HG03175 (cell line): ENCODE measurements at regions not wholly inside any gene's neighbourhood (a gene's known extent, or its start where the extent isn't known, plus 50 kb on each side); places are given as distances from the start of the nearest gene placed in this dataset.

Experiments used
- ATAC-seq: cut with Tn5 transposase; IDR thresholded peaks from one replicate; pipeline ENCODE4 v1.9.1; 2021; ENCODE audit warnings: mild to moderate bottlenecking, moderate library complexity; ENCODE audit not compliant: unreplicated experiment

DNA sequence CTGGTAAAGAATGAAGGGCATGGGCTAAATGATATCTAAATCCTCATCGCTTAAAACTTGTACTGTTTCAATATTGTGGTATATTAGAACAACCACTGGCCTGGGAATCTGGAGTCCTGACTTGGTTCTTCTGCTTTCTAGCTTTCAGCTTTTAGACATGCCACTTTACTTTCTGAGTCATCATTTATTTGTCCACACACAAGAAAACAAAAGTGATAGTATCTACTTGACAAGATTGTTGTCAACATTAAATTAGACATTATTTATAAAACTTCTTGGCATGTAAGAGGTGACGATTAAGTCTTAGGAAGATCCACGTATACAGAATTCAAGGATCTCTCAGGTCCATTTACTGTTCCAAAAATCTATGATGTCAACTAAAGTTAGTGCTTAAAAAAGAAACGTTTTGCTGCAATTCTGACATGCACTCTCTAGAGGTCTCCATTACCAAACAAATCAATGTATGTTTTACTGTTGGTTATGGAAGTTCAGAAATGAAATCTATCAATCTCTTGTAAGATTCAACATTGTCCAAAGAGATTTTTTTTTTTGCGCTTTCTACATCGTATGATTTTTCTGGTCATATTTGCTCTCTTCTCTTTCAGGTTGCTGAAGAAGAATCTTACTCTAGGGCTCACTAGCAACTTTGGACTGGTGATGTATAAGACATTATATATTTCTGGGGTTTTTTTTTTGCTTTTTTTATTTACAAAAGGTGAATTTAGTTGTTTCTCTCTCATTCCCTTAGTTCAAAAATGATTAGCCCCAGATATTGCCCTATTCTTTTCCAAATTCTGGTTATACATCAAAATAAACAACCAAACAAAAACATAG is 53.6 kb upstream of the DYNC1I1 start:
- ATAC-seq = no peak

GRCh38 chr7:95716357-95717122 is 55.8 kb upstream of the DYNC1I1 start:
- ATAC-seq = no peak

GRCh38 chr7:95715274-95715673 is 57.1 kb upstream of the DYNC1I1 start:
- ATAC-seq = peak; percentile 93

DNA sequence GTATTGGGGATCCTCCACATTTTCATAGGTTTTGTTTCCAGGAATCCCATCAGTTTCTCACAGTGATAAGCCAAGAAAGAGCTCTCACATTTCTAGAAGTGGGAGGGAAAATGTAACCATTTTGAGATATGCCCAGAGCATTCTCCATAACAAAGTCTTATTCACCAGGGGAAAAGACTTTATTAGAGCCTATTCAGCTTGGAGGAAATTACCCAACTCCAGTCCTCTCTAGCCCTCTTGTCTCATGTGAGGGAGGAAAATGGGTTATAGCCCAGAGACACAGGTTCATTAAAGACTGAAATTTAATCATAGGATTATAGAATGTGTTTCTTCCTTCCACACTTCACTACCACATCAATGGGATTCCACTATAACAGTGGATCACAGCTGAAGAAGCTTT is 61.6 kb upstream of the DYNC1I1 start:
- no peak for ATAC-seq

GRCh38 chr7:95700917-95701316 is 71.4 kb upstream of the DYNC1I1 start:
- ATAC-seq = no peak

DNA sequence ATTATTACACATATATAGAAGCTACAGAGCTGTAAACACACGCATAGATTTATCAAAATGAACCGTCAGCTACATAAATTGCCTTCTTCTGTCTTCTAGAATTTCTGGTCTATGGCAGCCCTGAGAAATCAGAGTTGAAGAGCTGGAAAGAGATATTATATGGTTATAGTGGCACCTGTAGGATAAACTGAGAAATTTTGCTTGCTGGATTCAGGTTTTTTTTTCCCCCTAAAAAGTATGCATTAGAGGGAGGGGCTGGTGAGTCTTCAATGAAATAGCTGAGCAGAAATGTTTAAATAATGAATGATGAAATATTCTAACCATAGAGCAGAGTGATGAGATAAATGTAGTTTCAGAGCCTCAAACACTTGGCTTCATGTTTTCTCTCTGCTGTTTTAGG is 78.0 kb upstream of the DYNC1I1 start:
- no peak for ATAC-seq

DNA sequence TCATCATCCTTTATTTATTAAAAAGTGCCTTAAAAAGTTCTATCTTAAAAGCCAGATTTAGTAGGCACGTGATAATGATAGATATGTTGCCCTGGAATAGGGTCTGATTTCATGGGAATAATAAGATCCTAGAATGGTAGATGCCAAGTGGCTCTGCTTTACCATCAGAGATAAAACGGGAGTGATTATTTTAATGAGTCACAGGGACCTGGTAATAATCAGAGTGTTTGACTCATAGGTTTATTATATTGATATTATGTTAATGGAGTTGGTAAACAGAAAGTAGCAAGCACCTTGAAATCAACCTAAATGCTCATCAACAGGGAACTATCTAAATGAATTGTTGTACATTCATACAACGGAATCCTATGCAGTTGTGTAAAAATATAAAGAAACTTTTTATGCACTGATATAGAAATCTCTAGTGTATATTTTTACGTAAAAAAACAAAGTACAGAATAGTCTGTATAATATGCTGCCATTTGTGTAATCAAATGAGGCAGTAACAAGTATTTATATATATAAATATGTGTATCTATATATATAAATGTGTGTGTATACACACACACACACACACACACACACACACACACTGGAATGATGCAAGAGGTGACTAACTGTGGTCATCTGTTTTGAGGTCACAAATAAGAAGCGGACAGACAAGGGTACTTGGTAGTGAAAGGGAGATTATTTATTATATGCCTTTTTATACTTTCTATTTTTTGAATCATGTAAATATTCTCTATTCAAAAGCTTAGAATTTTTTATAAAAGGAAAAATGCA is 78.6 kb upstream of the DYNC1I1 start:
- no peak for ATAC-seq

- ATAC-seq = no peak
Observed at GRCh38 chr7:95691464-95691863, 80.9 kb upstream of the DYNC1I1 start.

DNA sequence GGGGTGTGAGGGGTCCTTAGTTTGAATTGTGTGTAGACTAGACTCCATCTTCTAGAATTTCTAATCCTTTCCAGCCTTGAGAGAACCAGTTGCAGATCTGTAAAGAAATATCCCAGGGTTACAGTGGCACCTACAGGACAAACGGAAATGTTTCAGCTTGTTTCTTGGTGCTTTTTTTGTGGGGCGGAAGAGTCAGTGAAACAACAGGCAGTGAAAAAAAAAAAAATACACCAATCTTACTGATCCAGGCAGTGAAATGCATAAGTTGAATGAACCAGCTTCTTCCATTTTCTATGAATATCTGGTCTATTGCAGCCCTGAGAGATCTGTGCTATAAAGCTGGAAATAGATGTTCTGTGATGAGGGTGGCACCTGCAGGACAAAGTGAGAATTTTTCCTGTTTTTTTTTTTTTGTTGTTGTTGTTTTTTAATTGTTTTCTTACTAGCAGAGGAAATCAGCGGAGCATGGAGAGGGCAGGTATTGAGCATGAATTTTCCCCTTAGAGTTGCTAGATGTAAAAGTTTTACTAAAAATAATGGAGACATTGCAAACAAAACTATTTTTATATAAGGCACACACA is 81.9 kb upstream of the DYNC1I1 start:
- ATAC-seq = peak; percentile 79

GRCh38 chr7:95688931-95689495 is 83.3 kb upstream of the DYNC1I1 start:
- no peak for ATAC-seq

- ATAC-seq = no peak
Observed at GRCh38 chr7:95687759-95688343, 84.5 kb upstream of the DYNC1I1 start.

DNA sequence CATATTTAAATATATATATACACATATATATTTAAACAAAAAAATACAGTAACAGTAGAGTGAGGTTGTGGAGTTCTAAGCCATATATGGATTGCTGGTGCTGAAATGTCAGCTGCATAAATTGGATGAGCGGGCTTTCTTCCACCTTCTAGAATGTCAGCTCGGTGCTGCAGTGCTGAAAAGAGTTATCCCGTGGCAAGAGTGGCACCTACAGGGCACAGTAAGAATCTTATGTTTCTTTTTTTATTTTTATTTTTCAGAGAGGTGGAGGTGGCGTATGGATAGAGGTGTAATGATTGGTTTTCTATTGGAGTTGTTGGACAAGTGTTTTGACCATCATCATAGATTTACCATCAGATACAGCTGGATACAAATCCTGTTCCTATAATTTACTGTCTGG is 86.2 kb upstream of the DYNC1I1 start:
- no peak for ATAC-seq

DNA sequence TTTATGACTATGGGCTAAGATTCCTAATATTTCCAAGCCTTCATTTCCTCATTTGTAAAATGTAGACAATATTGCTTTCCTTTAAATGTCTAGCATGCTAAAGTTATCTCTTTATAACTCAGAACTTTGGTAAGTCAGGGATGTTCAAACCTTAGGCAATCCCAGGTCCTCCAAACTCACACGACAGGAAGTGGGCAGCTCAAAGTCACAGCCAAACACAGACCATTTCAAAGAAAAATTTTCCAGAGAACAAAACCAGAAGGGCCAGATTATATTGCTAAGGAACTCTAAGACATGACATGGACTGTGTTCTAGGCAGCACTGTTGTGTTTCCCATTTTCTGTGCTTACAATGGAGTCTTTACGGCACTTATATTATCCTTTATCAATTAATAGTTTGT is 87.8 kb upstream of the DYNC1I1 start:
- ATAC-seq = no peak

- peak; percentile 58 for ATAC-seq
Observed at GRCh38 chr7:95684037-95684436, 87.7 kb upstream of the PDK4 start.

- no peak for ATAC-seq
Observed at GRCh38 chr7:95682913-95683312, 86.6 kb upstream of the PDK4 start.

DNA sequence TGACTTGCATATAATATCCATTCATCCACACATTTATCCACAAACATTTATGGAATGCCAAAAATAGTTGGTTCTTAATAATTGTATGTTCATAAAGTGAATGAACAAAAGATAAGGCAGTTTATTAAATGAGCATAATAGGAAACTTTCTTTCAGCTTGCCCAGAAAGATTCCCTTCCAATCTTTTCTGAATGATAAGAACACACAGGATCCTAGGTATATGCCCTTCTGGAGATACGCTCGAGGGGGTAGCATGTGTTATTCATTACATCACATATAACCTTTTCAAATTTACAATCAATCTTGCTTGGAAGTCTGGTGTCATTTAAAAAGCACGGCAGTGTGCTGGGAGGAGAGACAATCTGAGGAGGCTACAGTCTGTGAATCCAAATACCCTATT is 80.4 kb upstream of the PDK4 start:
- no peak for ATAC-seq

DNA sequence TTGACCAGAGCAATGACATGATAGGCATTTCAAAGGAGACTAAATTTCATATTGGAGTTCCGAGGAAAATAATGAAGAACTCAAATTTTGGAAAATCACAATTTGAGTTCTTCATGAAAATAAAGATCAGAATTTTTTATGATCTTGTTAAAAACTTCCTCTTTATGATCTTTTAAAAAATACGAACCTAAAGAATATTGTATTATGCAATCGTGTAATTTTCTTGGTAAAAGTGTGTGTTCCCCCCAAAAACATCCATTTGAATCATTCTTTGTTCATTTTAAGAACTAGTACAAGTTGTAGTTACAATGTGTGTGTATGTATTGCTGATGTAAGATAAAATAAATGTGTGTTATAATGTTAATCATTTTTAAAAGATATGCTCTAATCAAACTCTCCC is 79.3 kb upstream of the PDK4 start:
- no peak for ATAC-seq

DNA sequence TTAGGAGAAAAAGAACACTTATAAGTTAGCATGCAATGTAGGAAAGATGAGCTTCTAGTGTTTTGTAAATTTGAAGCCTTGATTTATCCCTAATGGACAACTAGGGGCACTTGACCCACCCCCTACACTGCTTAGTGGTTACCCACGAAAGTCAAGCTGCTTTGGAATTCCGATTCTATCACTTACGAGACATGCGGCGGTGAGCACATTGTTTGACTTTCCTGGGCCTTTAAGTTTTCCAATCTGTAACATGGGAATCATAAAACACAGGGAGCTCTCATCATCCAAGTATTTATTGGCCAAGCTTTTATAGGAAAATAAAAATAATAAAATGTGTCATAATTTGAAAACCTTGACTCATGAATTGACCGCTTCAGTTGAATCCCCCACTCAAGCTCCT is 78.7 kb upstream of the PDK4 start:
- ATAC-seq = no peak

DNA sequence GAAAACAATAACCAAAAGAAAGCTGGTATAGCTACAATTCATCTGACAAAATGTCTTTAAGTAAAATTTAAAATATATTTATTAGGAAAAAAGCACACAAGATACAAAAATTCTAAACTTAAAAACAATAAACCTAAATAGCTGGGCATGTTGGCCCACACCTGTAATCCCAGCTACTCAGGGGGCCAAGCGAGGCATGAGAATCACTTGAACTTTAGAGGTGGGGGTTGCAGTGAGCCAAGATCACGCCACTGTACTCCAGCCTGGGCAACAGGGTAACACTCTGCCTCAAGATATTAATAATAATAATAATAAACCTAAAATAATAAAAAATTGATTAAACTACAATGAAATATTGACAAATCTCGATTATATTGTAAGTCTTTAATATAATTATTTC is 77.8 kb upstream of the PDK4 start:
- no peak for ATAC-seq

DNA sequence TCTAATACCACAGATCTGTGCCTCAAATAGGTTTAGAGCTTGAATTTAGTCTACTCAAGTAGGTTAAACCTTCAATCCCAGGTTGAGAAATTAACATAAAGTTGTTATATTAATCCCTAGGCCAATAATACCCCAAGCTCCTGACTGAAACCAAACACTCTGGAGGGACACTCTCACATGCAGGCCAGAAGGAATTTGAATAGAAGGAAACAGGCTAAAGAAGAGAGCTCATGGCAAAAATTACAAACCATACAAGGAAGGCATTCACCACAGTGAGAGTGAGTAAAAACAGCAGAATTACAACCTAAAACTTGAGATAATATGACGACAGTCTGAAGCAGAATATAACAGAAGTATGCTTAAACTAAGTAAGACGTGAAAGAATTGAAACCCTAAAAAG is 76.1 kb upstream of the PDK4 start:
- no peak for ATAC-seq

DNA sequence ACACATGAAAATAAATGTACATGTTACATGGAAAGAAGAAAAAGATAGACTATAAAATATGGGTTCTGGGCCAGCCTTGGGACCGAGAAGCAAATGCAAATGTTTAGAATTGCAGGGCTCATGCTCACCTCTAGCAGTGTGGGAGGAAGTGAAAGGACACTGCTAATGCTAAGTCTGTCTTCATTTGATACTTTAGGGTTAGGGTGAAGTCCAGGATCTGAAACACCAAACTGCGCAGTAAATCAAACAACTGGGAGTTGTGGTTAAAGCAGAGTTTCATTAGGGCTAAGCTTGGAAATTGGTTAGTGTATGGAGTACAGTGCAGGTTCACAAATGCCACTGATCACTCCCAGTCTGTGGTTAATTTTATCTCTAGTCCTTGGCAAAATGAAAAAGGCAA is 73.2 kb upstream of the PDK4 start:
- ATAC-seq = peak; percentile 82
